ENCODE measurements at regions not wholly inside any gene's neighbourhood (a gene's known extent, or its start where the extent isn't known, plus 50 kb on each side); places are given as distances from the start of the nearest gene placed in this dataset.

DNA sequence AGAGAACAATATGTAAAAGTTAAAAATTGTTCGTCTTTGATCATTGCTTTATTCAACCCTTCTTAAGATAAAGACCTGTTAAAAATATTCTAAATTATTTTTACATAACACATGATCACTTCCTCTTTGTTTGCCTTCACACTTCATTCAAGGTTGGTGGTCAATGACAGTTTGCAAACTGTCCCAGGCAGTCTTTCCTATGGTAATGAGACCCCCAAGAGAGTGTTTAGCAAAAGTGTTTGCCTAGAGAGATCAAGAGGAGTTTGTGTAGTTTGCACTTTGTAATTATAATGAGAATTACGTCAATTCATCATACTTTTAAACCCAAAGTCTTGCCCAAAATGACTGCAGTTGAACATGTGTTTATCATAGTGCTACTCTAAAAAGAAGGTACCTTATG, 77.2 kb upstream of the ABCA12 start:
- TF ChIP-seq POLR2A (IDR thresholded peaks at IDR 0.05): no peak
- no peak for TF ChIP-seq EP300 (IDR thresholded peaks at IDR 0.05)
- TF ChIP-seq POLR2AphosphoS5 (IDR thresholded peaks at IDR 0.05): no peak
- TF ChIP-seq, protein P1, sequence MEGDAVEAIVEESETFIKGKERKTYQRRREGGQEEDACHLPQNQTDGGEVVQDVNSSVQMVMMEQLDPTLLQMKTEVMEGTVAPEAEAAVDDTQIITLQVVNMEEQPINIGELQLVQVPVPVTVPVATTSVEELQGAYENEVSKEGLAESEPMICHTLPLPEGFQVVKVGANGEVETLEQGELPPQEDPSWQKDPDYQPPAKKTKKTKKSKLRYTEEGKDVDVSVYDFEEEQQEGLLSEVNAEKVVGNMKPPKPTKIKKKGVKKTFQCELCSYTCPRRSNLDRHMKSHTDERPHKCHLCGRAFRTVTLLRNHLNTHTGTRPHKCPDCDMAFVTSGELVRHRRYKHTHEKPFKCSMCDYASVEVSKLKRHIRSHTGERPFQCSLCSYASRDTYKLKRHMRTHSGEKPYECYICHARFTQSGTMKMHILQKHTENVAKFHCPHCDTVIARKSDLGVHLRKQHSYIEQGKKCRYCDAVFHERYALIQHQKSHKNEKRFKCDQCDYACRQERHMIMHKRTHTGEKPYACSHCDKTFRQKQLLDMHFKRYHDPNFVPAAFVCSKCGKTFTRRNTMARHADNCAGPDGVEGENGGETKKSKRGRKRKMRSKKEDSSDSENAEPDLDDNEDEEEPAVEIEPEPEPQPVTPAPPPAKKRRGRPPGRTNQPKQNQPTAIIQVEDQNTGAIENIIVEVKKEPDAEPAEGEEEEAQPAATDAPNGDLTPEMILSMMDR (IDR thresholded peaks at IDR 0.05): no peak
- intact Hi-C loops (cut with DNase I; ENCODE audit: low total_unique reads): no loop called here
- Histone ChIP-seq H3K36me3 (no peaks in the 10 kb centered on the region), H3K27me3 (no peaks in the 10 kb centered on the region), H3K4me3 (no peak overlapping the region), H3K27ac (no peak overlapping the region), H3K4me1 (no peaks in the 10 kb centered on the region), H3K9me3 (peaks cover 0 to 14% (median 2%) of the 10 kb centered on the region in 4 donors)
- 37 to 59% (median 50%) methylated on average over 2 of the region's 2 CpGs for WGBS, 5 donors
- no peak for DNase-seq

DNA sequence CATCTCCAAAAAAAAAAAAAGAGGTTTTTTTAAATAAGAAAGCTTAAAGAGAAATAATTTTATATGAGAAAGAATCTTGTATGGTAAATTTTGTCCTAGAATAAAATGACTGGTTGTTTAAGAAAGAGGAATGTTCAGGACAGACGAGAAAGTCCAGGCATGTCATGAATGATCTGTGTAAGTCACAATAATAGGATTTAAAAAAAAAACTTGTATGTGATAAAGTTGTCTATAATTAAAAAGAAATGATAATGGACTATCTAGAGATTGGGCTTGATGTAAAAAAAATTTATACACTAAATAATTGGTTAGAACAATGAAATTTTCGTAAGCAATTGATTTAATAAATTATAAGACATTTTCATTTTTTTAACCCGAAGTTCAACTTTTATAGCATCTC, 71.7 kb upstream of the ABCA12 start:
- no peak for TF ChIP-seq EP300 (IDR thresholded peaks at IDR 0.05)
- TF ChIP-seq, protein P1 (IDR thresholded peaks at IDR 0.05): no peak
- TF ChIP-seq POLR2A (IDR thresholded peaks at IDR 0.05): no peak
- TF ChIP-seq POLR2AphosphoS5 (IDR thresholded peaks at IDR 0.05): no peak
- H3K27ac ChIP-seq: no peak overlapping the region
- H3K4me3 ChIP-seq: no peak overlapping the region
- H3K4me1 ChIP-seq: no peaks in the 10 kb centered on the region
- DNase-seq: no peak
- H3K9me3 ChIP-seq: peaks cover 0 to 17% (median 6%) of the 10 kb centered on the region in 4 donors
- intact Hi-C loops (cut with DNase I; ENCODE audit: low total_unique reads): no loop called here
- H3K36me3 ChIP-seq: no peaks in the 10 kb centered on the region
- WGBS, 5 donors: 46 to 64% (median 52%) methylated on average over 3 of the region's 3 CpGs
- no peaks in the 10 kb centered on the region for H3K27me3 ChIP-seq

DNA sequence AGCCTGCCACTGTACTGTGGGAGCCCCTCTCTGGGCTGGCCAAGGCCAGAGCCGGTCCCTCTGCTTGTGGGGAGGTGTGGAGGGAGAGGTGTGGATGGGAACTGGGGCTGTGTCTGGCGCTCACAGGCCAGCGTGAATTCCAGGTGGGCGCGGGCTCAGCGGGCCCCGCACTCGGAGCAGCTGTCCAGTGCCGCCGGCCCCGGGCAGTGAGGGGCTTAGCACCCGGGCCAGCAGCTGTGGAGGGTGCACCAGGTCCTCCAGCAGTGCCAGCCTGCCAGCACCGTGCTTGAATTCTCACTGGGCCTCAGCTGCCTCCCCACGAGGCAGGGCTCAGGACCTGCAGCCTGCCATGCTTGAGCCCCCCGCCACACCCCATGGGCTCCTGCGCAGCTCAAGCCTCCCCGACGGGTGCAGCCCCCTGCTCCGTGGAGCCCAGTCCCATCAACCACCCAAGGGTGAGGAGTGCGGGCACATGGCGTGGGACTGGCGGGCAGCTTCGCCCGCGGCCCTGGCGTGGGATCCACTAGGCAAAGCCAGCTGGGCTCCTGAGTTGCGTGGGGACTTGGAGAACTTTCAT, 69.5 kb upstream of the ABCA12 start:
- TF ChIP-seq, protein P1 (IDR thresholded peaks at IDR 0.05): no peak
- TF ChIP-seq EP300 (IDR thresholded peaks at IDR 0.05) (no peak), POLR2AphosphoS5 (IDR thresholded peaks at IDR 0.05) (no peak), POLR2A (IDR thresholded peaks at IDR 0.05) (no peak)
- WGBS, 5 donors: 90 to 93% (median 92%) methylated on average over 20 to 27 of the region's 27 CpGs

DNA sequence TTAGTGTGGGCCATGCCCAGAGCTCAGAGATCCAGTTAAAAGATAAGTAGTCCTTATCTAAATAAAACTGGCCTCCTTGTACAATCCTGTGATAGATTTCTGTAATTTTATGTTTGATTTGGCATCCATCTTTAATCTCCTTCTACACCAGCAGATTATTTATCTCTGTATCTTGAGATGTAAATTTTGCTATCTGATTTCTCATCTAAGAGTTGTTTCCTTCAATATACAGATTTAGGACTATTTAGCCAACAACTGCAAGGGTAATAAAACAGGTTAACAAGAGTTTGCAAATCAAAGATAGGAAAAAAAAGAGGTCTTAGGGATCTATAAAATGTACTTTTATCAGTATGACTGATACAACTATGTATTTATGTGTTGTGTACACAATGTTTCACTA, 68.6 kb upstream of the ABCA12 start:
- Histone ChIP-seq H3K27me3 (no peaks in the 10 kb centered on the region), H3K4me1 (no peaks in the 10 kb centered on the region), H3K27ac (no peak overlapping the region), H3K4me3 (no peak overlapping the region), H3K36me3 (no peaks in the 10 kb centered on the region), H3K9me3 (peaks cover 0 to 17% (median 6%) of the 10 kb centered on the region in 4 donors)
- intact Hi-C loops (cut with DNase I; ENCODE audit: low total_unique reads): no loop called here
- TF ChIP-seq, protein P1 (IDR thresholded peaks at IDR 0.05): no peak
- TF ChIP-seq POLR2A (IDR thresholded peaks at IDR 0.05): no peak
- no peak for TF ChIP-seq EP300 (IDR thresholded peaks at IDR 0.05)
- TF ChIP-seq POLR2AphosphoS5 (IDR thresholded peaks at IDR 0.05): no peak
- DNase-seq: no peak

More for the DNA sequence above, 69.5 kb upstream of the ABCA12 start:
- Histone ChIP-seq H3K4me3 (no peak overlapping the region), H3K36me3 (no peaks in the 10 kb centered on the region), H3K27ac (no peak overlapping the region), H3K27me3 (no peaks in the 10 kb centered on the region), H3K4me1 (no peaks in the 10 kb centered on the region), H3K9me3 (peaks cover 0 to 17% (median 6%) of the 10 kb centered on the region in 4 donors)
- intact Hi-C loops (cut with DNase I; ENCODE audit: low total_unique reads): no loop called here
- DNase-seq: no peak
